SJSA1 (cell line): ENCODE measurements at regions not wholly inside any gene's neighbourhood (a gene's known extent, or its start where the extent isn't known, plus 50 kb on each side); places are given as distances from the start of the nearest gene placed in this dataset.
"Not testable (repeated sequence)": the region's sequence is repeated elsewhere in the genome, so short reads cannot be mapped to it uniquely, and the experiment has no call there.

Experiments used
- DNase-seq, 2 experiments: peaks; one replicate each; pipeline ENCODE4 v3.0.0-alpha.2; 2015 to 2020; ENCODE audit warnings: low spot score in 2 of 2, low read depth in 1 of 2
- H3K27ac ChIP-seq: fragments of 250-450 bp; sonication (Bioruptor Pico); 2 replicates; pipeline ENCODE4 v1.5.1; 2020; ENCODE audit warnings: mild to moderate bottlenecking, moderate library complexity
- H3K27me3 ChIP-seq: fragments of 250-450 bp; sonication (Bioruptor Pico); replicated peaks from 2 replicates; pipeline ENCODE4 v1.5.1; 2020; ENCODE audit warnings: mild to moderate bottlenecking, moderate library complexity
- H3K36me3 ChIP-seq: fragments of 250-450 bp; sonication (Bioruptor Pico); 2 replicates; pipeline ENCODE4 v1.5.1; 2020; ENCODE audit warnings: mild to moderate bottlenecking
- H3K4me1 ChIP-seq: fragments of 250-450 bp; sonication (Bioruptor Pico); replicated peaks from 2 replicates; pipeline ENCODE4 v1.6.1; 2021; ENCODE audit warnings: mild to moderate bottlenecking
- H3K4me3 ChIP-seq: fragments of 250-450 bp; sonication (Bioruptor Pico); 2 replicates; pipeline ENCODE4 v1.5.1; 2020; ENCODE audit warnings: mild to moderate bottlenecking
- H3K9me3 ChIP-seq: fragments of 250-450 bp; sonication (Bioruptor Pico); replicated peaks from 2 replicates; pipeline ENCODE4 v1.5.1; 2020; ENCODE audit warnings: mild to moderate bottlenecking

GRCh38 chr2:163077241-163077640 lies 238.7 kb upstream of the KCNH7 start:
- H3K27ac ChIP-seq, result no peak overlapping the region
- H3K4me1 ChIP-seq, result no peaks in the 10 kb centered on the region
- H3K27me3 ChIP-seq, result no peaks in the 10 kb centered on the region
- no peak overlapping the region for H3K4me3 ChIP-seq
- no peak for DNase-seq
- H3K36me3 ChIP-seq, result no peaks in the 10 kb centered on the region
- no peaks in the 10 kb centered on the region; the same call in 1 of the 2 replicates for H3K9me3 ChIP-seq

GRCh38 chr2:163066085-163066484 lies 227.5 kb upstream of the KCNH7 start:
- no peaks in the 10 kb centered on the region for H3K27me3 ChIP-seq
- H3K27ac ChIP-seq, result no peak overlapping the region
- DNase-seq, result no peak
- H3K9me3 ChIP-seq, result no peaks in the 10 kb centered on the region
- no peaks in the 10 kb centered on the region for H3K4me1 ChIP-seq
- H3K4me3 ChIP-seq, result no peak overlapping the region
- no peaks in the 10 kb centered on the region for H3K36me3 ChIP-seq

- H3K27ac ChIP-seq, result no peak overlapping the region
- H3K9me3 ChIP-seq, result no peaks in the 10 kb centered on the region
- no peaks in the 10 kb centered on the region for H3K27me3 ChIP-seq
- no peaks in the 10 kb centered on the region for H3K4me1 ChIP-seq
- H3K36me3 ChIP-seq, result no peaks in the 10 kb centered on the region
- no peak overlapping the region for H3K4me3 ChIP-seq
- no peak for DNase-seq
Observed at GRCh38 chr2:163062524-163062923, 224.0 kb upstream of the KCNH7 start.

GRCh38 chr2:163046615-163047014 lies 208.0 kb upstream of the KCNH7 start:
- H3K36me3 ChIP-seq, result no peaks in the 10 kb centered on the region
- no peak for DNase-seq
- H3K4me1 ChIP-seq, result no peaks in the 10 kb centered on the region
- no peak overlapping the region for H3K27ac ChIP-seq
- no peak overlapping the region for H3K4me3 ChIP-seq
- H3K27me3 ChIP-seq, result no peaks in the 10 kb centered on the region
- H3K9me3 ChIP-seq, result no peaks in the 10 kb centered on the region

- no peak overlapping the region for H3K4me3 ChIP-seq
- no peaks in the 10 kb centered on the region for H3K4me1 ChIP-seq
- no peaks in the 10 kb centered on the region for H3K27me3 ChIP-seq
- DNase-seq, result no peak
- H3K36me3 ChIP-seq, result no peaks in the 10 kb centered on the region
- H3K27ac ChIP-seq, result no peak overlapping the region
- no peaks in the 10 kb centered on the region for H3K9me3 ChIP-seq
Observed at GRCh38 chr2:163045830-163046229, 207.3 kb upstream of the KCNH7 start.

- Histone ChIP-seq H3K36me3 (no peaks in the 10 kb centered on the region), H3K4me3 (no peak overlapping the region), H3K4me1 (no peaks in the 10 kb centered on the region), H3K27ac (no peak overlapping the region), H3K9me3 (no peaks in the 10 kb centered on the region), H3K27me3 (no peaks in the 10 kb centered on the region)
- no peak for DNase-seq
Observed at GRCh38 chr2:163044114-163044513, 205.5 kb upstream of the KCNH7 start.

GRCh38 chr2:163043201-163043600 lies 204.6 kb upstream of the KCNH7 start:
- Histone ChIP-seq H3K36me3 (no peaks in the 10 kb centered on the region), H3K4me1 (no peaks in the 10 kb centered on the region), H3K27ac (no peak overlapping the region), H3K4me3 (no peak overlapping the region), H3K27me3 (no peaks in the 10 kb centered on the region), H3K9me3 (no peaks in the 10 kb centered on the region)
- DNase-seq, result no peak

GRCh38 chr2:163039266-163039665 lies 200.7 kb upstream of the KCNH7 start:
- Histone ChIP-seq H3K27me3 (no peaks in the 10 kb centered on the region), H3K4me1 (no peaks in the 10 kb centered on the region), H3K27ac (no peak overlapping the region), H3K4me3 (no peak overlapping the region), H3K9me3 (no peaks in the 10 kb centered on the region), H3K36me3 (no peaks in the 10 kb centered on the region)
- DNase-seq, result no peak

- Histone ChIP-seq H3K36me3 (no peaks in the 10 kb centered on the region), H3K27ac (no peak overlapping the region), H3K4me1 (no peaks in the 10 kb centered on the region)
Observed at GRCh38 chr2:163028807-163029206, 190.2 kb upstream of the KCNH7 start.

GRCh38 chr2:163026136-163026775 lies 187.7 kb upstream of the KCNH7 start:
- not testable (repeated sequence) for H3K27me3 ChIP-seq, H3K9me3 ChIP-seq, H3K36me3 ChIP-seq, DNase-seq, H3K4me1 ChIP-seq, H3K4me3 ChIP-seq, H3K27ac ChIP-seq

More at GRCh38 chr2:163028807-163029206, 190.2 kb upstream of the KCNH7 start:
- DNase-seq, result no peak
- H3K4me3 ChIP-seq, result no peak overlapping the region
- no peaks in the 10 kb centered on the region for H3K9me3 ChIP-seq
- 0 out of 2 replicates have a peak, but pooled peaks cover 5% of the 10 kb centered on the region for H3K27me3 ChIP-seq

GRCh38 chr2:163016882-163017281 lies 178.3 kb upstream of the KCNH7 start:
- not testable (repeated sequence) for H3K4me3 ChIP-seq, H3K9me3 ChIP-seq, H3K36me3 ChIP-seq, H3K27ac ChIP-seq, DNase-seq, H3K4me1 ChIP-seq, H3K27me3 ChIP-seq

- H3K4me3 ChIP-seq, result no peak overlapping the region
- no peak overlapping the region for H3K27ac ChIP-seq
- no peaks in the 10 kb centered on the region for H3K27me3 ChIP-seq
- no peaks in the 10 kb centered on the region for H3K4me1 ChIP-seq
- no peak for DNase-seq
- H3K9me3 ChIP-seq, result no peaks in the 10 kb centered on the region
- no peaks in the 10 kb centered on the region for H3K36me3 ChIP-seq
Observed at GRCh38 chr2:163011000-163011399, 172.4 kb upstream of the KCNH7 start.

GRCh38 chr2:163008642-163009041 lies 170.1 kb upstream of the KCNH7 start:
- H3K9me3 ChIP-seq, result no peaks in the 10 kb centered on the region
- no peaks in the 10 kb centered on the region for H3K27me3 ChIP-seq
- no peak for DNase-seq
- no peak overlapping the region for H3K4me3 ChIP-seq
- no peak overlapping the region for H3K27ac ChIP-seq
- no peaks in the 10 kb centered on the region for H3K4me1 ChIP-seq
- H3K36me3 ChIP-seq, result no peaks in the 10 kb centered on the region

- H3K27ac ChIP-seq, result no peak overlapping the region
- no peaks in the 10 kb centered on the region for H3K36me3 ChIP-seq
- no peak overlapping the region for H3K4me3 ChIP-seq
- no peak for DNase-seq
- no peaks in the 10 kb centered on the region for H3K9me3 ChIP-seq
- no peaks in the 10 kb centered on the region for H3K27me3 ChIP-seq
- H3K4me1 ChIP-seq, result no peaks in the 10 kb centered on the region
Observed at GRCh38 chr2:162994718-162995117, 156.2 kb upstream of the KCNH7 start.

GRCh38 chr2:162992828-162993227 lies 154.3 kb upstream of the KCNH7 start:
- no peaks in the 10 kb centered on the region for H3K36me3 ChIP-seq
- no peak overlapping the region for H3K27ac ChIP-seq
- H3K4me1 ChIP-seq, result no peaks in the 10 kb centered on the region
- H3K4me3 ChIP-seq, result no peak overlapping the region
- no peak for DNase-seq
- H3K9me3 ChIP-seq, result no peaks in the 10 kb centered on the region
- H3K27me3 ChIP-seq, result no peaks in the 10 kb centered on the region
